GM23248 (cell line): ENCODE measurements at regions not wholly inside any gene's neighbourhood (a gene's known extent, or its start where the extent isn't known, plus 50 kb on each side); places are given as distances from the start of the nearest gene placed in this dataset.

ENCODE experiments used
- DNase-seq: peaks from one replicate; pipeline ENCODE4 v3.0.0-alpha.2; 2015
- H2AFZ ChIP-seq: fragments of 200-600 bp; sonication (generic); 2 replicates; pipeline ENCODE4 v1.6.1; 2016; ENCODE audit warnings: antibody characterized with exemption
- H3F3A ChIP-seq: fragments of 200-600 bp; sonication (generic); 2 replicates; pipeline ENCODE4 v1.6.1; 2016; ENCODE audit warnings: mild to moderate bottlenecking, antibody characterized with exemption, mixed run types; ENCODE audit not compliant: insufficient read depth
- H3K27ac ChIP-seq: fragments of 200-600 bp; sonication (generic); 2 replicates; pipeline ENCODE4 v1.5.1; 2016; ENCODE audit warnings: mild to moderate bottlenecking
- H3K27me3 ChIP-seq: fragments of 200-600 bp; sonication (generic); replicated peaks from 2 replicates; pipeline ENCODE4 v1.6.1; 2016; ENCODE audit warnings: mild to moderate bottlenecking; ENCODE audit not compliant: insufficient read depth
- H3K36me3 ChIP-seq: fragments of 200-600 bp; sonication (generic); 2 replicates; pipeline ENCODE4 v1.6.1; 2016; ENCODE audit warnings: low read depth, mild to moderate bottlenecking
- H3K4me1 ChIP-seq: fragments of 200-600 bp; sonication (generic); 2 replicates; pipeline ENCODE4 v1.6.1; 2016; ENCODE audit warnings: mild to moderate bottlenecking; ENCODE audit not compliant: insufficient read depth
- H3K4me2 ChIP-seq: fragments of 200-600 bp; sonication (generic); one replicate; pipeline ENCODE4 v1.6.1; 2016; ENCODE audit warnings: mild to moderate bottlenecking; ENCODE audit not compliant: unreplicated experiment
- H3K4me3 ChIP-seq: fragments of 200-600 bp; sonication (generic); 2 replicates; pipeline ENCODE4 v1.5.1; 2016; ENCODE audit warnings: mild to moderate bottlenecking
- H3K79me2 ChIP-seq: fragments of 200-600 bp; sonication (generic); 2 replicates; pipeline ENCODE4 v1.6.1; 2016; ENCODE audit warnings: mild to moderate bottlenecking; ENCODE audit not compliant: insufficient read depth
- H3K9ac ChIP-seq: fragments of 200-600 bp; sonication (generic); 2 replicates; pipeline ENCODE4 v1.6.1; 2016; ENCODE audit warnings: mild to moderate bottlenecking
- H3K9me2 ChIP-seq: fragments of 200-600 bp; sonication (generic); 2 replicates; pipeline ENCODE4 v1.6.1; 2016; ENCODE audit warnings: mixed run types, mild to moderate bottlenecking, moderate library complexity; ENCODE audit not compliant: insufficient read depth
- H3K9me3 ChIP-seq: fragments of 200-600 bp; sonication (generic); one replicate; pipeline ENCODE4 v1.6.1; 2017; ENCODE audit warnings: low read depth
- H4K20me1 ChIP-seq: fragments of 200-600 bp; sonication (generic); 2 replicates; pipeline ENCODE4 v1.6.0; 2016; ENCODE audit not compliant: insufficient read depth
- EZH2 ChIP-seq: fragments of 200-600 bp; sonication (generic); IDR thresholded peaks from 2 replicates; pipeline ENCODE4 v1.6.1; 2018; ENCODE audit warnings: antibody characterized with exemption, mild to moderate bottlenecking; ENCODE audit not compliant: insufficient read depth, poor library complexity, severe bottlenecking
- EZH2phosphoT487 ChIP-seq: fragments of 200-600 bp; sonication (generic); IDR thresholded peaks from 2 replicates; pipeline ENCODE4 v1.6.1; 2018; ENCODE audit warnings: antibody characterized with exemption, moderate library complexity, mild to moderate bottlenecking, low read depth; ENCODE audit not compliant: insufficient read depth
- WGBS, 2 experiments: methylation state at CpG; one replicate each; pipeline ENCODE4 v1.1.6; 2015 to 2017; ENCODE audit warnings: low lambda C conversion rate in 2 of 2, low coverage in 1 of 2; ENCODE audit errors: missing lambda C conversion rate in 2 of 2; 5-methylcytosine and 5-hydroxymethylcytosine counted together
- in situ Hi-C: fragments of 300-500 bp; cut with MboI; formaldehyde crosslinking; loops from 2 replicates; pipeline ENCODE4 v1.15.0; 2020

GRCh38 chr16:64892835-64893785 is 228.8 kb downstream of the CDH11 start:
- in situ Hi-C loops: no loop called here
- Histone ChIP-seq H4K20me1 (no peaks in the 10 kb centered on the region), H2AFZ (peak overlapping the region; percentile 61), H3K79me2 (no peaks in the 10 kb centered on the region), H3K4me3 (peak overlapping the region; percentile 68), H3K9me3 (no peaks in the 10 kb centered on the region), H3K9ac (peak overlapping the region; percentile 69), H3K27ac (peak overlapping the region; percentile 83), H3K4me2 (peak overlapping the region; percentile 86), H3K27me3 (no peaks in the 10 kb centered on the region), H3K9me2 (no peaks in the 10 kb centered on the region), H3F3A (peaks cover 12% of the 10 kb centered on the region), H3K4me1 (peaks cover 24% of the 10 kb centered on the region), H3K36me3 (no peaks in the 10 kb centered on the region)
- TF ChIP-seq EZH2phosphoT487 (peak; percentile 62; the same call in 1 of the 2 replicates), EZH2 (no peak)
- peak; percentile 94 for DNase-seq
- WGBS, 2 experiments: 12 to 13% methylated on average over 11 of the region's 11 CpGs

DNA sequence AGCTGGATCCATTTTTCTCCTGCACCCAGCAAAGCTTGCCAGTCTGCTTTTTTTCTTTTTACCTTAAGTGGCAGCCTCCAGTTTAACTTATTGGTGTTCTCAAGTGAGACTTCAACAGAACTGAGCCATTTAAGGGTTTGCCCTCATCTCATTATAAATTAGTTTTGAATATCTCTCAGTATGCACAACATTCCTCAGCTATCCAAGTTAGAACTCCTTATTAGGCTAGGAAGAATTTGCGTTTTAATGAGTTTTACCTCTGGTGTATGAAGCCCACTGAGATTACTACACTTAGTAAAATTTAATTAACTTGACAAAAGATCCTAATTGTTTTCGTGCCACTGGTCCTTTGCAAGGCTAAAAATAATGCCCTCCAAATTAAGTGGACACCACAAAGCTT is 232.4 kb downstream of the CDH11 start:
- no peaks in the 10 kb centered on the region for H3K27me3 ChIP-seq
- H3K4me1 ChIP-seq: peaks cover 24% of the 10 kb centered on the region
- no peak overlapping the region for H3K27ac ChIP-seq
- no peak overlapping the region for H2AFZ ChIP-seq
- no peak overlapping the region for H3K4me3 ChIP-seq
- no peaks in the 10 kb centered on the region for H3K9me3 ChIP-seq
- in situ Hi-C loops: no loop called here
- no peaks in the 10 kb centered on the region for H3K36me3 ChIP-seq
- peaks cover 3% of the 10 kb centered on the region; the same call in 1 of the 2 replicates for H3K9me2 ChIP-seq
- H3K79me2 ChIP-seq: no peaks in the 10 kb centered on the region
- WGBS, 2 experiments: 89 to 96% methylated on average over 2 of the region's 2 CpGs
- TF ChIP-seq EZH2: no peak
- TF ChIP-seq EZH2phosphoT487: no peak
- DNase-seq: no peak
- peaks cover 12% of the 10 kb centered on the region for H3F3A ChIP-seq
- H3K4me2 ChIP-seq: no peak overlapping the region
- no peak overlapping the region for H3K9ac ChIP-seq
- no peaks in the 10 kb centered on the region for H4K20me1 ChIP-seq

DNA sequence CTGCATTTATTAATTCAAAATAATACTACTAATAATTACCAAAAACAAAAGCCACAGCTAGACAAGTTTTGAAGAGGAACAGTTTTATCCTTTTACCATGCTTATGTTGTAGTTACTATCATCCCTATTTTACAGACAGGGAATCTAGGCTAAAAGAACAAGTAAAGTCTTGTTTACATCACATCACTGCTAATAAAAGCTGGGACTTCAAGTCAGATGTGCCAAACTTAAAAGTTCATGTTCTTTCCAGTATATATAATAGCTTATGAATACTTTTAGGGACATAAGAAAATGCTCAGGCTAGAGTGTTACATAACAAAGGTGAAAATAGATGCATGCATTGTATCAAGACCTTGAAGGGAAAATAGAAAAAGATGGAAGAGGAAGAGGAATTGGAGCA is 234.2 kb downstream of the CDH11 start:
- TF ChIP-seq EZH2 (no peak), EZH2phosphoT487 (no peak)
- Histone ChIP-seq H3K27ac (no peak overlapping the region), H3K9me2 (peaks cover 3% of the 10 kb centered on the region; the same call in 1 of the 2 replicates), H3K4me2 (no peak overlapping the region), H3K36me3 (no peaks in the 10 kb centered on the region), H3K27me3 (no peaks in the 10 kb centered on the region), H4K20me1 (no peaks in the 10 kb centered on the region), H3K4me1 (peaks cover 13% of the 10 kb centered on the region), H3K9ac (no peak overlapping the region), H3F3A (peaks cover 4% of the 10 kb centered on the region; the same call in 1 of the 2 replicates), H3K9me3 (no peaks in the 10 kb centered on the region), H3K79me2 (no peaks in the 10 kb centered on the region), H3K4me3 (no peak overlapping the region), H2AFZ (no peak overlapping the region)
- in situ Hi-C loops: no loop called here
- DNase-seq: no peak

DNA sequence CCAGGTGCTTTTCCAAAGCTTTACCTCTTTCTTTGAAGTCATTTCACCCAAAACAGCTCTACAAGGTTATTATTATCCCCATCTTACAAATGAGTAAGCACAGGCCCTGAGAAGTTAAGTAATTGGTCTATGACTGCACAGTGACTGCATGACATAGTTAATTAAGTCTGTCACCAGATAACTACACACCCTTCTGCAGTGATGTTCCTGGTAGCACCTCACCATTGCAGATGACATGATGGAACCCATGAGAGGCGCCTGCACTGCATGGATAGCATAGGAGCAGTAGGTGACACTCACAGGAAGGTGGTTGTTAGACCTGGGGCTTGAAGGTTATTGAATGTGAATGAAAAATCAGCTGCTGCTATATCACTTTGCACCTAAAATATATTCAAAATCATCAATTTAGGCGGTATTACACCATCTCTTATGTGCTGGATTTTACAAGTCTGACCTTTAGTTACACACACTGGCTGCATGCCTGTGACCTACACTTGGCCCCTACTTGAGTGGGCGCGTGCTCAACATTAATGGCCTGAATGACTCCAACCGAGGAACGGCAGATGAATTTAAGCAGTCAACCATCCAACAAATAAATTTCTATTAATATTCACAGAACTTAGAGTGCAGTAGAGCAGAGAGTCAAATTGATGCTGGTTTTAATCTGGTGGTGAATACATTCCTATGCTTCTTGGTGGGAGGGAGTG is 239.6 kb downstream of the CDH11 start:
- Histone ChIP-seq H3K79me2 (no peaks in the 10 kb centered on the region), H3K4me1 (peaks cover 12% of the 10 kb centered on the region), H3K27ac (no peak overlapping the region), H2AFZ (no peak overlapping the region), H3K36me3 (no peaks in the 10 kb centered on the region), H3K4me2 (no peak overlapping the region), H3K9me2 (peaks cover 3% of the 10 kb centered on the region; the same call in 1 of the 2 replicates), H3F3A (no peaks in the 10 kb centered on the region), H3K9me3 (no peaks in the 10 kb centered on the region), H3K27me3 (no peaks in the 10 kb centered on the region), H3K9ac (no peak overlapping the region), H4K20me1 (no peaks in the 10 kb centered on the region), H3K4me3 (no peak overlapping the region)
- TF ChIP-seq EZH2: no peak
- TF ChIP-seq EZH2phosphoT487: no peak
- in situ Hi-C loops: no loop called here
- WGBS, 2 experiments: 49 to 50% methylated on average over 6 of the region's 6 CpGs
- peak; percentile 45 for DNase-seq
